ENCODE measurements at regions not wholly inside any gene's neighbourhood (a gene's known extent, or its start where the extent isn't known, plus 50 kb on each side); places are given as distances from the start of the nearest gene placed in this dataset.

DNA sequence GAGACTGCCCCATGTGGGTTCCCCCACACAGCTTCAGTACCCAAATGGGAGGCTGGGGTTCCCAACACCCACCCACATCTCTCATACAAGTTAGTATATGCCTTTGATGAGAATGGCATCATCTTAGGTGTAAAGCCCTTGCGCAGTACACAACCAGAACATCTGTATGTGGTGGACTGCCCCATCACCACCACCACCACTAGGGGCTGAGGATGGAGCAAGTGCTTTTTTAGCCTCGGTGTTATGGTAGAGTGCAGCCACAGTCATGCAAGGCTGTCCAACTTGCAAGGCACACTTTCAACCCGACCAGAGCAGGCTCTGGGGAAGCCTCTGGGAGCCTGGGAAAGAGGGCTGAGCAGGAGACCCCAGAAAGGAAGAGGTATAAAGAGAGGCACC is 241.2 kb downstream of the TFCP2L1 start:
- H3K4me1 Mint-ChIP-seq: no peaks in the 10 kb centered on the region
- H3K36me3 Mint-ChIP-seq (ENCODE audit: low read depth): no peaks in the 10 kb centered on the region
- no peaks in the 10 kb centered on the region for H3K9me3 Mint-ChIP-seq
- H3K27me3 Mint-ChIP-seq: no peaks in the 10 kb centered on the region
- DNase-seq: no peak
- intact Hi-C loops (cut with micrococcal nuclease): no loop called here
- no peak overlapping the region for H3K4me3 Mint-ChIP-seq
- H3K27ac Mint-ChIP-seq: no peak overlapping the region

DNA sequence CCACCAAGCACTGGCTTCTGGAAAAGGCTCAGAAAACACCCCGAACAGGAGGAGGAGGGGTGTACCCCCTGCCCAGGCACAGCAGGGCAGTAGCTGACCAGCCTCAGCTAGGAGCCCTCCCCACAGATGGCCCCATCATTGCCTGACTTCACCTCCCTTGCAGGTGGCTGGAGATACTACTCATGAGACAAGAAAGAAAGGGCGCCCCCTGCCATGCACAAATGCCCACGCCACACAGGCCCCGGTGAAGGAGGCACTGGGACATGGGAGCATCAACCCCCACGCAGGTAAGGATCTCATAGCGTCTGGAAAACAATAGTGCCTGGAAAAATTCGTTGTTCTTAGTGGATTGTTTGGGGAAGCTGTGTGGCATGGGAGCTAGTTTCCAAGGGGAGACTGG is 240.6 kb downstream of the TFCP2L1 start:
- H3K27ac Mint-ChIP-seq: no peak overlapping the region
- no peaks in the 10 kb centered on the region for H3K4me1 Mint-ChIP-seq
- H3K4me3 Mint-ChIP-seq: no peak overlapping the region
- no peaks in the 10 kb centered on the region for H3K27me3 Mint-ChIP-seq
- intact Hi-C loops (cut with micrococcal nuclease): no loop called here
- no peaks in the 10 kb centered on the region for H3K9me3 Mint-ChIP-seq
- DNase-seq: peak; percentile 57
- H3K36me3 Mint-ChIP-seq (ENCODE audit: low read depth): no peaks in the 10 kb centered on the region

DNA sequence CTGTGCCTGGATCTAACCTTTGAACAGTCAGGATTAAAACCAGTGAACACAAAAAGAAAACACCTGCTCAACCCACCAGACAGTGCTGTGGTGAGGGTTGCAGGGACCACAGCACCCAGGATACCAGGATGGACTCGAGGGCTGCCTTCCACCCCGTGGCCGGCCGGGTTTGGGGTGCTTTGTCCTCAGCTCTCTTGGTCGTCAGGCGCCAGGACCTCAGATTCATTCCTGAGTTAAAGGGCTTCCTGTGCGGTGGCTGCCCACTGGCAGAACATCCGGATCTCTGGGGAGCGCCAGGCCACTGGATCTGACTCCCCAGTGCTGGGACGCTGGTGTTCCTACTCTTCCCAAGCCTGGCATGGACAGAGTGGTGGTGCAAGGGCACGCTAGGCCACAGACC is 239.8 kb downstream of the TFCP2L1 start:
- DNase-seq: no peak
- no peaks in the 10 kb centered on the region for H3K4me1 Mint-ChIP-seq
- H3K36me3 Mint-ChIP-seq (ENCODE audit: low read depth): no peaks in the 10 kb centered on the region
- no peak overlapping the region for H3K27ac Mint-ChIP-seq
- no peaks in the 10 kb centered on the region for H3K9me3 Mint-ChIP-seq
- intact Hi-C loops (cut with micrococcal nuclease): no loop called here
- no peak overlapping the region for H3K4me3 Mint-ChIP-seq
- H3K27me3 Mint-ChIP-seq: no peaks in the 10 kb centered on the region

DNA sequence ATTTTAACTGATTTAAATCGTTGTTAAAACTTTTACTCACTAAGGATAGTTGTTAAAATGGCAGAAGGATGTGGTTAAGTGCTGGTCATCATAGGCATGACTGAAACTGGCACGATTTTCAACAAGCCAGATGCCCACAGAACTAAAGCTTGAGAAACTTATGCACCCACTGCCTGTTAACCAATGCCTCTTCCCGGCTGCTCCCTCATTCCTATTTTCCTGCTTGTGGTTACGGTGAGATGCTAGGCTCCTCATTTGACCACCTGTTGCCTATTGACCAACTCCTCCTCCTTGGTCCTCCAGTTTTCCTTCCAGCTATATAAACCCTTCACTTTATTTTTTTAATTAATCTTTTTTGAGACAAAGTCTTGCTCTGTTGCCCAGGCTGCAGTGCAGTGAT is 238.7 kb downstream of the TFCP2L1 start:
- Mint-ChIP-seq H3K4me3 (no peak overlapping the region), H3K4me1 (no peaks in the 10 kb centered on the region), H3K36me3 (ENCODE audit: low read depth) (no peaks in the 10 kb centered on the region), H3K27ac (no peak overlapping the region), H3K27me3 (no peaks in the 10 kb centered on the region), H3K9me3 (no peaks in the 10 kb centered on the region)
- intact Hi-C loops (cut with micrococcal nuclease): no loop called here
- no peak for DNase-seq

DNA sequence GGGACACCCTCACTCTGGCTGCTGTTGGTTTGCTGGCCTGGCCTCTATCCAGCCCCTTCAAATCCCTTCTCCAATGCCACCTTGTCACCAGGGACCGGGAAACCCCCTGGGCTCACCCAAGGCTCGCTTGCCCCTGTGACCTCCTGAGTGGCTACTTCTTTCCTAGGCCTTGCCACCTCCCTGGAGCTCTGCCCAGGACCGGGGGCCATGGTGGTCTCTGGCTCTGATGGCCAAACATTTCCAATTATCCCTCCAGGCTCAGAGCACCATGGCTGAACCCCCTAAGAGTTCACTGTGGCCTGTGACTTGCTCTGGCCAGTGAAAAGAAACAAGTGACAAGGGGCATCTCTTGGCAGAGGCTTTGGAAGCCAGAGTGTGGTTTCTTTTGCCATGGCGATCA is 237.6 kb downstream of the TFCP2L1 start:
- intact Hi-C loops (cut with micrococcal nuclease): no loop called here
- no peaks in the 10 kb centered on the region for H3K9me3 Mint-ChIP-seq
- no peaks in the 10 kb centered on the region for H3K36me3 Mint-ChIP-seq (ENCODE audit: low read depth)
- H3K27me3 Mint-ChIP-seq: no peaks in the 10 kb centered on the region
- no peak overlapping the region for H3K27ac Mint-ChIP-seq
- H3K4me3 Mint-ChIP-seq: no peak overlapping the region
- no peak for DNase-seq
- H3K4me1 Mint-ChIP-seq: no peaks in the 10 kb centered on the region

DNA sequence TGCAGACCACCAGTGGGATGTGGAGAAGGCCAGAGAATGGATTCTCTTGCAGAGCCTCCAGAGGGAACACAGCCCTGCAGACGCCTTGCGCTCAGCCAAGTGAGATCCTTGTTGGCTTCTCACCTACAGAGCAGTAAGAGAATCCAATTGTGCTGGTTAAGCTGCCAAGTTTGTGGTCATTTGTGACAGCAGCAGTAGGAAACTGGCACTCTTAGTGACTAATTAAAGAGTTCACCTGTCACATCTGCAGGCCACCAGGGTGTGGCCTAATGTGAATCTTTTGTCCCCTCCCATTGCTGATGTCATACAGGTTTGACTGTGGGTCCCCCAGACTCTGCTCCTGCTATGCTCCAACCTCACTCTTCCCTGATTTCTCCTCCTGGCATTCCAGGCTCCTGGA is 235.9 kb downstream of the TFCP2L1 start:
- Mint-ChIP-seq H3K9me3 (peaks cover 3% of the 10 kb centered on the region), H3K27me3 (no peaks in the 10 kb centered on the region), H3K4me3 (no peak overlapping the region), H3K4me1 (no peaks in the 10 kb centered on the region), H3K36me3 (ENCODE audit: low read depth) (no peaks in the 10 kb centered on the region), H3K27ac (no peak overlapping the region)
- intact Hi-C loops (cut with micrococcal nuclease): no loop called here
- no peak for DNase-seq

DNA sequence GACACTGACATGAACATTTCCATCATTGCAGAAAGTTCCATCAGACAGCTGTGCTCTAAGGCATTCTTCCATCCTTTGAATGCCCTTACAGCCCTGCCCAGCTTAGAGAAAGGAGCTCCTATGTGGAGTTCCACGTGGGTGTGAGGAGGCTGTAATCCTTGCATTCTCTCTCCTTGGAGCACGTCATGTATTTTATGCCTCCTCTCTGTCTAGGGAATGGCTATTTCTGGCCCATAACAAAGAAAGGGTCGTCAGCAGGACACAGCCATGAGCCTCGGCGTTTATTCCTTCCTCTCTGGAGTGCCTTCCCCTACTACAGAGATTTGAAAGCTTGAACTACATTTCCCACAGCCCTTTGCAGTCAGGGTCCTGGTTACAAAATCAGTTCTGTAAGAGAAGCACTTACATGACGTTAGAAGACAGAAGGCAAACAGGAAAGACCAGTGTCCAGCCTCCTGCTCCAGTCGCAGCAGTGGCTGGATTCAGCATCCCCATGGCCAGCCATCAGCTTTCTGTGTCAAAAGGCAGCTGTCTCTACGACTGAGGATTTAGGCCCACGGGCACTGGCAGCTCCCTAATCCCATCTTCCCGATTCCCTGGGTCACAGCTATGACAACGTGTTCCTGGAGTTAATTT is 234.9 kb downstream of the TFCP2L1 start:
- Mint-ChIP-seq H3K4me1 (no peaks in the 10 kb centered on the region), H3K27ac (no peak overlapping the region), H3K36me3 (ENCODE audit: low read depth) (no peaks in the 10 kb centered on the region), H3K27me3 (no peaks in the 10 kb centered on the region), H3K9me3 (peaks cover 4% of the 10 kb centered on the region), H3K4me3 (no peak overlapping the region)
- intact Hi-C loops (cut with micrococcal nuclease): no loop called here
- DNase-seq: no peak

DNA sequence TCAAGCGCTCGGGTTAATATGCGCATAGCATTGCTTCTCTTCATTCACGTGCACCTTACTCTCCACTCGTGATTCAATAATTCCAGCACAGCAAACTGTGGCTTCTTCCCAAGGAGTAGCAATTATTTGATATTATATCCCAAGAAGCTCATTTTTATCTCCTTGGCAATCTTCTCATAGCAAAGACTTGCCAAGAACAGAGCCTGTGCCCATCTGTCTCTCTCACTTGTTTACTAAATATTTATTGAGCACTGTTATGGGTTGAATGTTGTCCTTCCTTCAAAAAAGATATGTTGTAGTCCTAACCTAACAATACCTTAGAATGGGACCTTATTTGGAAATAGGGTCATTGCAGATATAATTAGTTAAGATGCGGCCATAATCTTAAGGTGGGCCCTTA is 233.7 kb downstream of the TFCP2L1 start:
- intact Hi-C loops (cut with micrococcal nuclease): no loop called here
- no peak for DNase-seq
- no peaks in the 10 kb centered on the region for H3K27me3 Mint-ChIP-seq
- peaks cover 4% of the 10 kb centered on the region for H3K9me3 Mint-ChIP-seq
- no peaks in the 10 kb centered on the region for H3K36me3 Mint-ChIP-seq (ENCODE audit: low read depth)
- no peaks in the 10 kb centered on the region for H3K4me1 Mint-ChIP-seq
- H3K4me3 Mint-ChIP-seq: no peak overlapping the region
- H3K27ac Mint-ChIP-seq: no peak overlapping the region

DNA sequence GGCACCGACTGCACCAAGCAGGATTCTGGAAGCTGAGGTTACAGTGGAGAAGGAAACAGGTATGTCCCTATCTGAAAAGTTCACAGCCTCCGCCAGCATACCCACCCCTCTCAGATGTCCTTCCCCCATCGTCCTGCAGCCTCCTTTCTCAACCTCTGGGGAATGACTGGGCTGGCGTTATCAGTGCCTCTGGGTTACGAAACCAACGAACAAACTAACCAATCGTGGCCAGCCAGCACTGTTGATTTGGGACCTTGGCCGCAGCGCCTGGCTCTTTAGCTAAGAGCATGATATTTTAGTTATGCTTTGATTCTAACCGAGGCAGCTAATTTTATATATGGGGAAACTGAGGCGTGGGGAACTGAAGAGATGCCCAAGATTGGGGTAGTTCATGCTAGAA is 233.0 kb downstream of the TFCP2L1 start:
- Mint-ChIP-seq H3K4me1 (no peaks in the 10 kb centered on the region), H3K9me3 (peaks cover 4% of the 10 kb centered on the region), H3K27me3 (no peaks in the 10 kb centered on the region), H3K36me3 (ENCODE audit: low read depth) (no peaks in the 10 kb centered on the region), H3K27ac (no peak overlapping the region), H3K4me3 (no peak overlapping the region)
- no peak for DNase-seq
- intact Hi-C loops (cut with micrococcal nuclease): no loop called here

DNA sequence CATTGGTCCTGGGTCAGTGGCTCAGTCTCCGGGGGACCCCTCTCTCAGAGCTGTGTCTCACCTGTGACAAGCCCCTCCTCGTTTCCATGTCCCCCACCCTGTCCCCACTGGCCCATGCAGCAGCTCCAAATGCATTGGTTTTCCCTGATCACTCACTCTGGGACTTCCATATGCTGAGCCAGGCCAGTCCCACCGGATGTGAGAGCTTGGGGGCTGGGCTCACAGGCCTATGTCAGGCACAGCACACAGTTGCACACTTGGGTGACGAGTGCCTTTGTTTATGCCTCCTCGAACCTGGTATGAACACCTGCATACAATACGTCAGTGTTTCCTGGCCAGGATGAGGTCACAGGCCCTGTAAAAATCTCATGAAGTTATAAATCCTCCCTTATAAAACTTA is 232.5 kb downstream of the TFCP2L1 start:
- no peaks in the 10 kb centered on the region for H3K36me3 Mint-ChIP-seq (ENCODE audit: low read depth)
- H3K9me3 Mint-ChIP-seq: peaks cover 4% of the 10 kb centered on the region
- DNase-seq: no peak
- H3K4me1 Mint-ChIP-seq: no peaks in the 10 kb centered on the region
- no peak overlapping the region for H3K27ac Mint-ChIP-seq
- H3K4me3 Mint-ChIP-seq: no peak overlapping the region
- intact Hi-C loops (cut with micrococcal nuclease): no loop called here
- no peaks in the 10 kb centered on the region for H3K27me3 Mint-ChIP-seq

DNA sequence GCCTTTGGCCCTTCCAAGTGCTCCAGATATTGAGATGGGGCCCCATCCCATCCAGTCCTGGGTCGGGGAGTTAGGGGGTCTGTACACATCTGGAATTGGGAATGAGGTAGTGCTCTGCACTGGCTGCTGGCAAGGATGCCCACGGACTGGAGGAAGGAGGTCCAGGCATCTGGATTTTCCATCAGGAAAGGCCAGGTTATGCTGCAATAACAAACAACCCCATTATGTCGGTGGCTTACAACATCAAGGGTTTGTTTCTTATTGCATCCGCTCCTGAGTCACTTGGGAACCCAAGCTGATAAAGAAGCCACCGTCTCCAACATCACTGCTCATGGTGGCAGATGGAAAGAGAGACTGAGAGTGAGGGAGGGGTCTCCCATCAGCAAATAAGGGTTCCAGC is 229.9 kb downstream of the TFCP2L1 start:
- no peak for DNase-seq
- H3K27me3 Mint-ChIP-seq: no peaks in the 10 kb centered on the region
- intact Hi-C loops (cut with micrococcal nuclease): no loop called here
- no peak overlapping the region for H3K27ac Mint-ChIP-seq
- H3K4me1 Mint-ChIP-seq: no peaks in the 10 kb centered on the region
- H3K4me3 Mint-ChIP-seq: no peak overlapping the region
- peaks cover 4% of the 10 kb centered on the region for H3K9me3 Mint-ChIP-seq
- H3K36me3 Mint-ChIP-seq (ENCODE audit: low read depth): no peaks in the 10 kb centered on the region

DNA sequence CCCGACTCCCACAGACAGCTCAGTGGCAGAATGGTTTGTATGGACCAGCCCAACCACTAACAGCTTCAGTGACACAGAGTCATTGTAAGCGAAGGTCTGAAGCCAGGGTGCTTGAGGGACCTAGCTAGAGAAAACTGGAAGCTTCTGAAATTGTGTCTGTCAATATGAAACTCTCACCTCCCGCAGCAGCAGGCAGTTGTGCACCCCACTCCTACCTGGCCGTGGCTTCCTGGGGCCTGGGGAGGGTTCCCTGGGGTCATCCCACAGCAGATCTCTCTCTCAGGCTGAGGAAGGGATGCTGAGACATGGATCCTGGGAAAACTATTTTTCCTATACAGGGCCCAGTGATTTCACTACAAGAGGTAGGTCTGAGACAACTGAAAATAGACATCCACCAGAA is 229.5 kb downstream of the TFCP2L1 start:
- Mint-ChIP-seq H3K4me3 (no peak overlapping the region), H3K9me3 (peaks cover 4% of the 10 kb centered on the region), H3K27me3 (no peaks in the 10 kb centered on the region), H3K27ac (no peak overlapping the region), H3K36me3 (ENCODE audit: low read depth) (no peaks in the 10 kb centered on the region), H3K4me1 (no peaks in the 10 kb centered on the region)
- intact Hi-C loops (cut with micrococcal nuclease): no loop called here
- DNase-seq: no peak

DNA sequence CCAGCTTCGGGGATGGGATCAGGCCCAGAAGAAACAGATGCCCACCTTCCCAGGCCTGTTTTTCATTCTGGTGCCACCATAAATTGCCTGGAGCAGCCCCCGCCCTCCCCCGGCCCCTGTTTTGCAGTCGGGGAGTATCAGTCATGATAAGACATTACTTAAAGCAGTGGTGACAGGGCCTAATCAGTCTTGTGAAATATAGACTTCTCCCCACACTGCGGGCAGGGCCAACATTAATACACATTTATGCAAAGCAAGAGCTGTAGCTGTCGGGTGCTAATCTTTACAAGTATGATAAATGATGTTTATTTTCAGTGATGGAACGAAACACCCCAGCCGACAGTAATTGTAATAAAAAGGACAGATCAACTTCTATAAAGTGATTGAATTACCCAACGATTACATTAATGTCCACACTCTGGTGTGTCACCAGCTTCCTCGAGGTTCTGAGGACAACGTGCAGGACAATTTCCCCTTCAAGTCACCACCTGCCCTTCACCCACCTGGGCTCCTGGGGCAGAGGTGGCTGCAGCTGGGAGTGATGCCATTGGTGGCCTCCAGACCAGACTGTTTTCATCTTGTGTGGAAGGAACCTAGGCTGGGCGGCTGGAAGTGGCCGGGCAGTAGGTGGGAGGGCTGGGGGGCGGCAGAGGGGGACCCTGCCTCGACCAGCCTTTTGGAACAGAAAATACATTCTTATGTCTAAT is 226.0 kb downstream of the TFCP2L1 start:
- Mint-ChIP-seq H3K27me3 (no peaks in the 10 kb centered on the region), H3K27ac (no peak overlapping the region), H3K4me1 (no peaks in the 10 kb centered on the region), H3K4me3 (no peak overlapping the region), H3K36me3 (ENCODE audit: low read depth) (no peaks in the 10 kb centered on the region), H3K9me3 (peaks cover 2% of the 10 kb centered on the region)
- DNase-seq: no peak
- intact Hi-C loops (cut with micrococcal nuclease): no loop called here

DNA sequence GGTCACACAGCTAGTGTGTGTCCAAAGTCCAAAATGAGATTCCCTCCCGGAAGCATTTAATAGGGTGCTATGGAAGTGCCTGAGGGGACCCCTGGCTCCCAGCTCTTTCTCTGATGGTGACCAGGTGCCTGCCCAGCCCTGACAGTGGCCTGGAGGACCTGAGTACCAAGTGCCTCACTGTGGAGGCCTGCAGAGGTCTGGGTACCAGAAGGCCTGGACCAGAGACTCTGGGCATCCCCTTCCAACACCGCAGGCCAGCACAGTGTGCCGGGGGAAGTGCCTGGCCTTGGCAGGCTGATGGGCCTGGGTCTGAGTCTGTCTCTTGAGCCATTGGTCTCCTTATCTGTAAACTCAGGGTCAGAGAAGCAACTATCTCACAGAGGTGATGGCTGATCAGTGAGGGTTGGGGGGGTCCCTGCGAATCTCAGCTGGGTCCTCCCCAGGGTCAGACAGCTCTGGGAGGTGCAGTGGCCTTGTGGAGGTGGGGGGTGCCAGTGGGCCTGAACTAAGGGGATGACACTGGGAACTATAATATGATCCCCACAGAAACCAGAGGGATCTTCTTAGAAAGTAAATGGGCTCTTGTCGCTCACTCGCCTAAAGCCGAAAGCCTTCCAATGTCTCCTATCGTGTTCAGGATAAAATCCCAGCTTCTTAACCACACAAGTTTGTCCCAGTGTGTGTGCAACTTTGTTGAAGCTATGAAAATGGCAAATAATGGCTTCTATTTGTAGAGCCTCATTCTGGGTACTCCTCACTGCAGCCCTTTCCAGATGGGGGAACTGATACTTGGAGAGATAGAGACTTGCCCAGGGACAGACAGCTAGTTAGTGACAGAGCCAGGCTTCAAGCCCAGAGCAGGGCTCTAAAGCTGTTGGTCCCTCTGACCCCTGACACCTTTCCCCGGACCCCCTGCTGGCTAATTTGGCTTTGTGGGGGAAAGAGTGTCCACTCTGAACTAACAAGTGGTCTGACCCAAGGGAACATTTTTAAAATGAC is 225.1 kb downstream of the TFCP2L1 start:
- no peak for DNase-seq
- no peaks in the 10 kb centered on the region for H3K27me3 Mint-ChIP-seq
- no peak overlapping the region for H3K27ac Mint-ChIP-seq
- no peaks in the 10 kb centered on the region for H3K36me3 Mint-ChIP-seq (ENCODE audit: low read depth)
- H3K9me3 Mint-ChIP-seq: no peaks in the 10 kb centered on the region
- no peak overlapping the region for H3K4me3 Mint-ChIP-seq
- no peaks in the 10 kb centered on the region for H3K4me1 Mint-ChIP-seq
- intact Hi-C loops (cut with micrococcal nuclease): no loop called here

Data from activated CD4-positive, alpha-beta T cell treated with anti-CD3 and anti-CD28 coated beads, Interleukin-2, amount 10 ng/mL, durations not matched to agents 24 days and 14 days (primary cell).